ENCODE measurements at regions not wholly inside any gene's neighbourhood (a gene's known extent, or its start where the extent isn't known, plus 50 kb on each side); places are given as distances from the start of the nearest gene placed in this dataset.
A peak's percentile ranks its signal among the peaks of the same experiment; 100 is the strongest.

- Mint-ChIP-seq H3K9me3 (ENCODE audit: low read depth) (no peaks in the 10 kb centered on the region), H3K27me3 (peaks cover 22% of the 10 kb centered on the region), H3K27ac (no peak overlapping the region), H3K36me3 (ENCODE audit: insufficient read depth) (no peaks in the 10 kb centered on the region), H3K4me1 (ENCODE audit: low read depth) (peaks cover 26% of the 10 kb centered on the region), H3K4me3 (ENCODE audit: low read depth) (no peak overlapping the region)
- no peak for DNase-seq (ENCODE audit: low spot score, unreplicated experiment)
- TF ChIP-seq CTCF (IDR thresholded peaks at IDR 0.05; ENCODE audit: unreplicated experiment) = peak; percentile 32
Measured at GRCh38 chr9:93814077-93814956, 140.8 kb downstream of the BARX1 start.

DNA sequence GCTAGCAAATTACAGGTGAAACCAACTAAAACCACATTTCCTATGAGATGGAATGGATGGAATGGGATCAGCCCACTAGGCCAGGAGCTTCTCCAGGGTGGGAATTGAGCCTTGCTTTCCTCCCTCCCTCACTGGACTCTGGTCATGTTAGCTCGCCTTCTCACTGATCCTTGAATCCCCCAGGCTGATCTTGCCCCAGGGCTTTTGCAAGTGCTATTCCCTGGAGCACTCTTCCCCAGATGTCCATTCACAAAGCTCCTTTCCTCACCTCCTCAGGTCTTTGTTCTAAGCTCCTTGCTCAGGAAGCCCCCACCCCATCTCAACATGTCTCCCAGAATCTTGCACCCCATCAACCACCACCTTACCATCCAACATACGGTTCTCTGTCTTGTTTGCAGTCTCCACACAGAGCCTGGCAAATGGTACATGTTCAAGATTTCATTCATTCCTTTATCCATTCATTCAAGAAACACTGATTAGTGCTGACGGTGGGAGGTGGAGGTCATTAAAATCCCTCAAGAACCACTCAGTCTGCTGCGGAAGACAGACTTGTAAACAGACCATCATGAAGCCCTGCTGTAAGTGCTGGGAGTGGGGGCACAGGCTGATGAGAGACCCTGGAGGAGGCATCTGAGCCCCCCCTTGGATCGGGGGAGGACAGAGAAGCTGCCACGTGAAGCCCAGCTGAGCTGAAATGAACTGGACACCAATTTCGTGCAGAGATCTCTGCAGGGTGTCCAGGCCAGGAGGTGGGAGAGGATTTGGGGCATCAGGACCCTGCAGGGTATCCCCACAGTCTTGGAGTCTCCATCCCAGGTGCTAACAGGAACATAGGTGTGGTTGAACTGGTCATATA, 141.7 kb downstream of the BARX1 start:
- no peaks in the 10 kb centered on the region for H3K9me3 Mint-ChIP-seq (ENCODE audit: low read depth)
- peaks cover 26% of the 10 kb centered on the region for H3K4me1 Mint-ChIP-seq (ENCODE audit: low read depth)
- peaks cover 22% of the 10 kb centered on the region for H3K27me3 Mint-ChIP-seq
- no peak overlapping the region for H3K4me3 Mint-ChIP-seq (ENCODE audit: low read depth)
- H3K36me3 Mint-ChIP-seq (ENCODE audit: insufficient read depth) = no peaks in the 10 kb centered on the region
- peak overlapping the region; percentile 17 for H3K27ac Mint-ChIP-seq
- no peak for DNase-seq (ENCODE audit: low spot score, unreplicated experiment)
- TF ChIP-seq CTCF (IDR thresholded peaks at IDR 0.05; ENCODE audit: unreplicated experiment) = no peak

GRCh38 chr9:93812410-93812668, 142.8 kb downstream of the BARX1 start:
- H3K27ac Mint-ChIP-seq = no peak overlapping the region
- no peaks in the 10 kb centered on the region for H3K36me3 Mint-ChIP-seq (ENCODE audit: insufficient read depth)
- no peak for DNase-seq (ENCODE audit: low spot score, unreplicated experiment)
- no peak for TF ChIP-seq CTCF (IDR thresholded peaks at IDR 0.05; ENCODE audit: unreplicated experiment)
- H3K27me3 Mint-ChIP-seq = peaks cover 17% of the 10 kb centered on the region
- H3K4me3 Mint-ChIP-seq (ENCODE audit: low read depth) = no peak overlapping the region
- no peaks in the 10 kb centered on the region for H3K9me3 Mint-ChIP-seq (ENCODE audit: low read depth)
- peaks cover 26% of the 10 kb centered on the region for H3K4me1 Mint-ChIP-seq (ENCODE audit: low read depth)

DNA sequence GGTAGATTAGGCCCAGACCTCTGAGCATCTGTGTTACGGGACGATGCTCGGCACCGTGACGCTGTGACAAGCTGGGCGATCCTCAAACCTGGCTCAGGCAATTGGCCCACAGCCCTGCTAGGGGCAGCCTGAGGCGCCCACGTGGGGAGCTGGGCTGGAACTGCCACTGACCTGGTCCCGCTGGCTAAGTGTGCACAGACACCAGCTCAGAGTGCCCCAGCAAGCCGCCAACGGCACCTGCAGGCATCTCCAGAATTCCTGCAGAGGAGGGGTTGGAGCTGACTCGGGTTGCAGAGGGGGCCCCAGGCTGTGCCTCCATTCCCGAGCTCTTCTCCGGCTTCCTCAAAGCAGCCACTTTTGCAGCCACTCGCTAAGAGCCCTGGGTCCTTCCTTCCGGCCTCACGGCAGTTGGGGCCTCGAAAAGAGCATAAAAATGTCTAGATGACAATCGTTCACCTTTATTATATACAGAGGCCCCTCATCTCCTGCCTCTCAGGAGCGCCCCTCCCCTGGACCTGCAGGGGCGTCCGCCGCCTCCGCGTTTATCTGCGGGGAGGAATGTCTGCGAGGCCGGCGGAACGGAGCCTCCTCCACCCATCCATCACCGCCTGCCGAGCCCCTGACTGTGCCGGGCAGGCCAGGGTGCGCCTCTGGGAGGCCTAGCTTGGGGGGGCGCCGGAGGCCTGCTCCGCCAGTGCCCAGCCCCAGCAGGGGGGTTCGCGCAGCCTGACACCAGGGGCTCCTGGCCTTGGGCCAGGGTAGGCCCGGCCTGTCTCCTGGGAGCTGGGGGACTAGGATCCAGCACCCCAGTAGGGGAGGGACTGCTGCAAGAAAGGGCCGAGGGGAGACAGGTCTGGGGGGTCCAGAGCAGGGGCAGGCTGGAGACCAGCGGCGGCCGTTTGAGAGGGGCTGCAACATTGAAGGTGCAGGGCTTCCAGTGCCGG, 144.9 kb downstream of the BARX1 start:
- no peak for DNase-seq (ENCODE audit: low spot score, unreplicated experiment)

More for the DNA sequence above, 144.9 kb downstream of the BARX1 start:
- Mint-ChIP-seq H3K4me3 (ENCODE audit: low read depth) (no peak overlapping the region), H3K9me3 (ENCODE audit: low read depth) (peaks cover 5% of the 10 kb centered on the region), H3K27ac (no peak overlapping the region), H3K27me3 (peaks cover 8% of the 10 kb centered on the region), H3K36me3 (ENCODE audit: insufficient read depth) (no peaks in the 10 kb centered on the region), H3K4me1 (ENCODE audit: low read depth) (peaks cover 18% of the 10 kb centered on the region)
- TF ChIP-seq CTCF (IDR thresholded peaks at IDR 0.05; ENCODE audit: unreplicated experiment) = no peak

Data from progenitor cell of endocrine pancreas (in vitro differentiated cells).